ENCODE measurements at regions not wholly inside any gene's neighbourhood (a gene's known extent, or its start where the extent isn't known, plus 50 kb on each side); places are given as distances from the start of the nearest gene placed in this dataset.

GRCh38 chr2:120831891-120832290 is 96.2 kb downstream of the GLI2 start:
- Histone ChIP-seq H3K4me3 (no peak overlapping the region), H3K4me1 (replicated peaks; ENCODE audit: insufficient read depth) (no peaks in the 10 kb centered on the region), H3K9me2 (ENCODE audit: insufficient read depth) (no peaks in the 10 kb centered on the region), H3K9me3 (ENCODE audit: insufficient read depth, low read depth) (no peaks in the 10 kb centered on the region), H3F3A (ENCODE audit: insufficient read depth, low read depth) (no peaks in the 10 kb centered on the region), H3K36me3 (ENCODE audit: low read depth) (no peaks in the 10 kb centered on the region), H2AFZ (no peak overlapping the region), H3K27me3 (ENCODE audit: insufficient read depth, low read depth) (peaks cover 16% of the 10 kb centered on the region; the same call in 1 of the 2 replicates), H4K20me1 (ENCODE audit: insufficient read depth) (no peaks in the 10 kb centered on the region), H3K79me2 (ENCODE audit: low read depth) (no peaks in the 10 kb centered on the region), H3K4me2 (no peak overlapping the region), H3K27ac (no peak overlapping the region)
- no TSS peak for BruUV-seq (replicated peaks)
- CTCF ChIA-PET, result no interaction called here
- intact Hi-C loops (cut with micrococcal nuclease; ENCODE audit: unreplicated experiment), result no loop called here
- POLR2A ChIA-PET (ENCODE audit: unreplicated experiment), result no interaction called here
- TF ChIP-seq CTCF (conservative IDR thresholded peaks at IDR 0.05) (no peak), EZH2 (IDR thresholded peaks at IDR 0.05; ENCODE audit: low read depth) (no peak)
- DNase-seq, result no peak

GRCh38 chr2:120832296-120833070 is 96.8 kb downstream of the GLI2 start:
- DNase-seq, result no peak
- H3K4me3 ChIP-seq, result no peak overlapping the region
- H3K4me2 ChIP-seq, result no peak overlapping the region
- no peaks in the 10 kb centered on the region for H3K9me2 ChIP-seq (ENCODE audit: insufficient read depth)
- no peak overlapping the region for H3K27ac ChIP-seq
- no TSS peak for BruUV-seq (replicated peaks)
- H3K9me3 ChIP-seq (ENCODE audit: insufficient read depth, low read depth), result no peaks in the 10 kb centered on the region
- H3K27me3 ChIP-seq (ENCODE audit: insufficient read depth, low read depth), result peaks cover 10% of the 10 kb centered on the region; the same call in 1 of the 2 replicates
- TF ChIP-seq EZH2 (IDR thresholded peaks at IDR 0.05; ENCODE audit: low read depth) (no peak), CTCF (conservative IDR thresholded peaks at IDR 0.05) (no peak)
- ChIA-PET CTCF (no interaction called here), POLR2A (ENCODE audit: unreplicated experiment) (interaction anchor here (0.6 kb wide), 1 partner anchor 28 kb away, joined by 3 read pairs; no protein-coding TSS in a partner anchor)
- no peaks in the 10 kb centered on the region for H4K20me1 ChIP-seq (ENCODE audit: insufficient read depth)
- intact Hi-C loops (cut with micrococcal nuclease; ENCODE audit: unreplicated experiment), result no loop called here
- H3K36me3 ChIP-seq (ENCODE audit: low read depth), result no peaks in the 10 kb centered on the region
- H3F3A ChIP-seq (ENCODE audit: insufficient read depth, low read depth), result no peaks in the 10 kb centered on the region
- no peaks in the 10 kb centered on the region for H3K79me2 ChIP-seq (ENCODE audit: low read depth)
- H3K4me1 ChIP-seq (replicated peaks; ENCODE audit: insufficient read depth), result no peaks in the 10 kb centered on the region
- no peak overlapping the region for H2AFZ ChIP-seq

GRCh38 chr2:120833127-120833675 is 97.5 kb downstream of the GLI2 start:
- Histone ChIP-seq H3F3A (ENCODE audit: insufficient read depth, low read depth) (no peaks in the 10 kb centered on the region), H3K79me2 (ENCODE audit: low read depth) (no peaks in the 10 kb centered on the region), H4K20me1 (ENCODE audit: insufficient read depth) (no peaks in the 10 kb centered on the region), H3K36me3 (ENCODE audit: low read depth) (no peaks in the 10 kb centered on the region), H3K27ac (no peak overlapping the region), H3K4me2 (no peak overlapping the region), H3K9me3 (ENCODE audit: insufficient read depth, low read depth) (no peaks in the 10 kb centered on the region), H3K4me1 (replicated peaks; ENCODE audit: insufficient read depth) (no peaks in the 10 kb centered on the region), H2AFZ (no peak overlapping the region), H3K27me3 (ENCODE audit: insufficient read depth, low read depth) (0 out of 2 replicates have a peak, but pooled peaks cover 5% of the 10 kb centered on the region), H3K4me3 (no peak overlapping the region), H3K9me2 (ENCODE audit: insufficient read depth) (no peaks in the 10 kb centered on the region)
- CTCF ChIA-PET, result no interaction called here
- TF ChIP-seq EZH2 (IDR thresholded peaks at IDR 0.05; ENCODE audit: low read depth) (no peak), CTCF (conservative IDR thresholded peaks at IDR 0.05) (no peak)
- BruUV-seq (replicated peaks), result no TSS peak
- no peak for DNase-seq
- intact Hi-C loops (cut with micrococcal nuclease; ENCODE audit: unreplicated experiment), result no loop called here
- POLR2A ChIA-PET (ENCODE audit: unreplicated experiment), result interaction anchor here (0.6 kb wide), 1 partner anchor 27 kb away, joined by 3 read pairs; no protein-coding TSS in a partner anchor
